A673 (cell line): ENCODE measurements at regions not wholly inside any gene's neighbourhood (a gene's known extent, or its start where the extent isn't known, plus 50 kb on each side); places are given as distances from the start of the nearest gene placed in this dataset.

Experiments used
- BruUV-seq: library from RNA; stranded (reverse); fragments of 400-500 nt; replicated peaks from 2 replicates; lab custom pipeline; 2021; lab: Mats Ljungman, UMichigan
- CTCF ChIA-PET: fragments of 300-600 bp; sonication (Branson Sonifier 250); formaldehyde crosslinking; loops from one replicate; lab custom pipeline; 2022; ENCODE audit warnings: antibody characterized with exemption; lab: Charles Lee
- POLR2A ChIA-PET: fragments of 300-600 bp; sonication (Branson Sonifier 250); formaldehyde crosslinking; loops from one replicate; lab custom pipeline; 2022; ENCODE audit warnings: antibody characterized with exemption; ENCODE audit not compliant: low non-redundant PET; lab: Charles Lee
- DNase-seq: peaks from one replicate; pipeline ENCODE4 v3.0.0-alpha.2; 2015; ENCODE audit warnings: low spot score
- H3K27ac ChIP-seq: fragments of 200-600 bp; sonication (generic); 2 replicates; pipeline ENCODE4 v1.5.1; 2016; ENCODE audit warnings: mixed run types, low read depth, mild to moderate bottlenecking, mixed read lengths, antibody characterized with exemption, low read length; ENCODE audit not compliant: poor library complexity, severe bottlenecking
- H3K27me3 ChIP-seq: fragments of 200-600 bp; sonication (generic); replicated peaks from 2 replicates; pipeline ENCODE4 v1.6.1; 2017; ENCODE audit warnings: mixed run types, low read depth, mild to moderate bottlenecking, mixed read lengths, antibody characterized with exemption, low read length; ENCODE audit not compliant: insufficient read depth, poor library complexity
- H3K36me3 ChIP-seq: fragments of 200-600 bp; sonication (generic); 2 replicates; pipeline ENCODE4 v1.6.1; 2016; ENCODE audit warnings: mixed run types, mild to moderate bottlenecking, mixed read lengths, antibody characterized with exemption, low read length; ENCODE audit not compliant: insufficient read depth, poor library complexity, severe bottlenecking
- H3K4me1 ChIP-seq: fragments of 200-600 bp; sonication (generic); 2 replicates; pipeline ENCODE4 v1.6.1; 2017; ENCODE audit warnings: mixed run types, mild to moderate bottlenecking, mixed read lengths, antibody characterized with exemption, low read length; ENCODE audit not compliant: insufficient read depth, poor library complexity, severe bottlenecking
- H3K4me3 ChIP-seq: fragments of 200-600 bp; sonication (generic); 2 replicates; pipeline ENCODE4 v1.5.1; 2016; ENCODE audit warnings: low read depth, mixed run types, mild to moderate bottlenecking, mixed read lengths, low read length; ENCODE audit not compliant: poor library complexity, severe bottlenecking
- H3K9me3 ChIP-seq: fragments of 200-600 bp; sonication (generic); 2 replicates; pipeline ENCODE4 v1.6.1; 2016; ENCODE audit warnings: mixed run types, low read depth, mild to moderate bottlenecking, mixed read lengths, antibody characterized with exemption, low read length; ENCODE audit not compliant: poor library complexity, severe bottlenecking
- CTCF ChIP-seq: fragments of 300-800, 200-600 bp; sonication (generic); conservative IDR thresholded peaks from 2 replicates; pipeline ENCODE4 v1.5.1; 2017; ENCODE audit warnings: low read depth, mild to moderate bottlenecking, antibody characterized with exemption, low read length, moderate library complexity, mixed read lengths
- EZH2 ChIP-seq: fragments of 200-600 bp; sonication (generic); IDR thresholded peaks from 2 replicates; pipeline ENCODE4 v1.6.1; 2017; ENCODE audit warnings: borderline replicate concordance, low read depth, mild to moderate bottlenecking, mixed read lengths, antibody characterized with exemption, low read length; ENCODE audit not compliant: poor library complexity, severe bottlenecking
- intact Hi-C: fragments of 100-400 bp; cut with micrococcal nuclease; formaldehyde crosslinking; loops from one replicate; pipeline ENCODE4 v1.10.0; 2022; ENCODE audit not compliant: unreplicated experiment

DNA sequence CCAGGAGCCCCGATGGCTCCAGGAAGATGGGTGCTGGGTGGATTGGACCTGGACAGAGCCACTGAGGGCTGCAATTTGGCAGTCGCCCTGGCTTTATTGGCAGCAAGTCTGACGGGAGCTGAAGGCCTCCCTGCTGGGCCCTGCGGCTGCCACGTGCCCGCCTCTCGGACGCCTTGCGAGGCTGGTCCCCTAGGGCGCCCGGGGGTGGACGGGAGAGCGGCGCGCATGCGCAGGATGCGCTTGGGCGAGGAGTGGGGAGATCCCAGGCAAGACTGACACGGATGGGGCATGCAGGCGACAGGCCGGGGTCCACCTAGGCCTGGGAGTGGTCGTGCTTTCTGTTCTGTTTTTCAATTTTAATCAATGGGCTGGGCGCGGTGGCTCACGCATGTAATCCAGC is 150.0 kb downstream of the ADAMTS15 start:
- H3K27ac ChIP-seq, result no peak overlapping the region
- no peaks in the 10 kb centered on the region for H3K9me3 ChIP-seq
- no peaks in the 10 kb centered on the region for H3K4me1 ChIP-seq
- H3K4me3 ChIP-seq, result no peak overlapping the region
- no peaks in the 10 kb centered on the region for H3K36me3 ChIP-seq
- intact Hi-C loops, result no loop called here
- ChIA-PET POLR2A (no interaction called here), CTCF (no interaction called here)
- H3K27me3 ChIP-seq, result no peaks in the 10 kb centered on the region
- TF ChIP-seq CTCF, result no peak
- TF ChIP-seq EZH2, result no peak
- no peak for DNase-seq
- no TSS peak for BruUV-seq

DNA sequence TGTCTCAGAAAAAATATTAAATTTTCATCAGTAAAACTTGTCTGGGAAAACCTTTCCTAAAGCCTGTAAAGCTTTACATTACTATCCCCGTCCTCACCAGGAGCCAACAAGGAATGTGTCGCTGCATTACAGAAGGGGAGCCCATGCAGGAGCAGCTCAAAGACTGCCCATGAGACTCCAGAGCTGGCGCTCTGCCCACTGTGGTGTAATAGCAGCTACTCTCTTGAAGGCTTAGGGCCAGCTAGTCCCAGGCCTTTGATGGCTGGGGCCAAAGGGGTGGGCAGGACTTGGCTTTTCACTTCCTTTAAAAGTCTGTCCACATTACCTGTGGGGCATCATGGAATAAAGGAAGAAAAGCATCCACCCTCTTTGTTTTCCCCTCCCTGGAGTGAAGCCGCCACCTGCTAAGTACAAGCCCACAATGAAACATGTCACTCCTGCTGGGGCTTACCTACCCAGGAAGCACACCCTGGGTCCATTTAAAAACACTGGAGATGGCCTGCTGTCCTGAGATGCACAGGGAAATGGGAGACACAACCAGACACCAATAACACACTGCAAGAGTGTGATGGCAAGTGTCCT is 150.7 kb downstream of the ADAMTS15 start:
- POLR2A ChIA-PET, result no interaction called here
- no peaks in the 10 kb centered on the region for H3K4me1 ChIP-seq
- no peak overlapping the region for H3K4me3 ChIP-seq
- no peaks in the 10 kb centered on the region for H3K9me3 ChIP-seq
- CTCF ChIA-PET, result no interaction called here
- peak; percentile 35 for DNase-seq
- no peak overlapping the region for H3K27ac ChIP-seq
- no peak for TF ChIP-seq EZH2
- no peak for TF ChIP-seq CTCF
- intact Hi-C loops, result no loop called here
- no TSS peak for BruUV-seq
- H3K36me3 ChIP-seq, result no peaks in the 10 kb centered on the region
- H3K27me3 ChIP-seq, result no peaks in the 10 kb centered on the region

DNA sequence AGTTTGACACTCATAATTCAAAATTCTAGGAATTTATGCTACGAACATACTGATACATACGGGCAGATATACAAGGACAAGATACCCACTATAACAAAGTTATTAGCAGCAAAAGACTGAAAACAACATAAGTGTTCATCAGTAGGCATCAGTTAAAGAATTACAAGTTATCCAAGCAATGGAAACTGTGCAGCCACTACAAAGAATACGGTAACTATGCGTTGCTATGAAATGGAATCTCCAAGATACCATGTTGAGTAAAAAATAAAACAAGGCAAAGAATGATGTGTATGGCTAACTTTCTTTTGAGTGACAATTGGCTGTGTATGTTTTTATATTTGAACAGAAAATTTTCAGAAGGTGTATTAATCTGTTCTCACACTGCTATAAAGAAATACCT is 151.7 kb downstream of the ADAMTS15 start:
- no peak for DNase-seq
- CTCF ChIA-PET, result no interaction called here
- Histone ChIP-seq H3K4me1 (no peaks in the 10 kb centered on the region), H3K27me3 (no peaks in the 10 kb centered on the region), H3K36me3 (no peaks in the 10 kb centered on the region), H3K27ac (no peak overlapping the region), H3K4me3 (no peak overlapping the region), H3K9me3 (no peaks in the 10 kb centered on the region)
- intact Hi-C loops, result no loop called here
- TF ChIP-seq EZH2, result no peak
- no peak for TF ChIP-seq CTCF
- no TSS peak for BruUV-seq
- POLR2A ChIA-PET, result no interaction called here
